Ascending aorta (tissue), 2 donors: ENCODE measurements at regions not wholly inside any gene's neighbourhood (a gene's known extent, or its start where the extent isn't known, plus 50 kb on each side); places are given as distances from the start of the nearest gene placed in this dataset.

Source experiments
- DNase-seq, 2 donors: peaks; one replicate each; pipeline ENCODE4 v3.0.0-alpha.2; 2019; ENCODE audit warnings: low spot score in 2 of 2
- H3K27ac ChIP-seq, 2 donors: fragments of 200-600 bp; sonication (generic); one replicate each; pipeline ENCODE4 v1.5.1; 2016 to 2017; ENCODE audit warnings: mild to moderate bottlenecking in 1 of 2
- H3K27me3 ChIP-seq: fragments of 200-600 bp; sonication (generic); one replicate; pipeline ENCODE4 v1.5.1; 2017
- H3K36me3 ChIP-seq, 2 donors: fragments of 200-600 bp; sonication (generic); one replicate each; pipeline ENCODE4 v1.5.1; 2016
- H3K4me1 ChIP-seq, 2 donors: fragments of 200-600 bp; sonication (generic); one replicate each; pipeline ENCODE4 v1.5.1; 2016 to 2017; ENCODE audit warnings: mild to moderate bottlenecking in 1 of 2
- H3K4me3 ChIP-seq, 2 donors: fragments of 200-600 bp; sonication (generic); one replicate each; pipeline ENCODE4 v1.5.1; 2016 to 2017; ENCODE audit warnings: mild to moderate bottlenecking in 1 of 2
- H3K9me3 ChIP-seq, 2 donors: fragments of 200-600 bp; sonication (generic); one replicate each; pipeline ENCODE4 v1.5.1; 2016
- CTCF ChIP-seq, 3 experiments: fragments of 200-600 bp in 2 of 3; fragments of 450-650 bp in 1 of 3; sonication (generic) in 2 of 3; IDR thresholded peaks; one replicate each; pipeline ENCODE4 v1.5.1; 2016 to 2019; ENCODE audit warnings: antibody characterized with exemption in 3 of 3, mild to moderate bottlenecking in 1 of 3, moderate library complexity in 1 of 3
- intact Hi-C: fragments of 100-400 bp; cut with DNase I; formaldehyde crosslinking; loops from one replicate; pipeline ENCODE4 v1.15.1; 2023

DNA sequence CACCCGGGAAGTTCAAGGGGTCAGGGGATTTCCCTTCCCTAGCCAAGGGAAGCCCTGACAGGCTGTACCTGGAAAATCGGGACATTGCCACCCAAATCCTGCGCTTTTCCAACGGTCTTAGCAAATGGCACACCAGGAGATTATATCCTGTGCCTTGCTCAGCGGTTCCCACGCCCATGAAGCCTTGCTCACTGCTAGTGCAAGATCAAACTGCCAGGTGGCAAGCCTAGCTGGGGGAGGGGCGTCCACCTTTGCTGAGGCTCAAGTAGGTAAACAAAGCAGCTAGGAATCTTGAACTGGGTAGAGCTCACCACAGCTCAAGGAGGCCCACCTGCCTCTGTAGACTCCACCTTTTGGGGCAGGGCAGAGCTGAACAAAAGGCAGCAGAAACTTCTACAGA is 1794.5 kb downstream of the PCDH9 start:
- no peaks in the 10 kb centered on the region for H3K36me3 ChIP-seq
- DNase-seq: no peak
- H3K9me3 ChIP-seq: no peaks in the 10 kb centered on the region
- H3K4me3 ChIP-seq: no peak overlapping the region
- intact Hi-C loops: no loop called here
- no peaks in the 10 kb centered on the region for H3K27me3 ChIP-seq
- H3K4me1 ChIP-seq: no peaks in the 10 kb centered on the region
- no peak for TF ChIP-seq CTCF (IDR thresholded peaks at IDR 0.05)
- H3K27ac ChIP-seq: no peak overlapping the region

GRCh38 chr13:65417953-65418352 is 1812.2 kb downstream of the PCDH9 start:
- no peak for DNase-seq
- TF ChIP-seq CTCF (IDR thresholded peaks at IDR 0.05): no peak
- no peaks in the 10 kb centered on the region for H3K9me3 ChIP-seq
- H3K27ac ChIP-seq: no peak overlapping the region
- H3K4me3 ChIP-seq: no peak overlapping the region
- H3K36me3 ChIP-seq: no peaks in the 10 kb centered on the region
- no peaks in the 10 kb centered on the region for H3K27me3 ChIP-seq
- no peaks in the 10 kb centered on the region for H3K4me1 ChIP-seq
- intact Hi-C loops: no loop called here

GRCh38 chr13:65416784-65417183 is 1813.4 kb downstream of the PCDH9 start:
- H3K4me3 ChIP-seq: no peak overlapping the region
- H3K36me3 ChIP-seq: no peaks in the 10 kb centered on the region
- H3K27ac ChIP-seq: no peak overlapping the region
- TF ChIP-seq CTCF (IDR thresholded peaks at IDR 0.05): no peak
- H3K27me3 ChIP-seq: no peaks in the 10 kb centered on the region
- DNase-seq: no peak
- no peaks in the 10 kb centered on the region for H3K4me1 ChIP-seq
- H3K9me3 ChIP-seq: no peaks in the 10 kb centered on the region
- intact Hi-C loops: no loop called here

DNA sequence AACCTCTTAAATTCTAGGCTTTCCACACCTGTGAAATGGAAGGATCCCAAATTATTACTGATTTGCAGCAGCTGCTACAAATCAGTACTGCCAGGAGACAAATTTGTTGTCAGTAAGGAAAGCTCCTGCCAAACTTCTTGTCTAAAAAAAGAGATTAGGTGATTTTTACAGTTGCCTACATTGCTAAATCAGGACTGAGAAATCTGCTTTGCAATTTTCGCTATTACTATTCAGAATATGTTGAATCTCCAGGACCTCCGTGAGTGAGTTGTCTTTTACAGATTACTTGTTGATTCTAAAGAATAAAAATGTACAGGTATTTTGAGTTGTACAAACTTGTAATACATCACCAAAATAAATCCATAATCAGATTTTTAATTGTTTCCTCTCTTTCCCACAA is 1815.9 kb downstream of the PCDH9 start:
- no peak for DNase-seq
- H3K27ac ChIP-seq: no peak overlapping the region
- no peaks in the 10 kb centered on the region for H3K4me1 ChIP-seq
- H3K27me3 ChIP-seq: no peaks in the 10 kb centered on the region
- H3K36me3 ChIP-seq: no peaks in the 10 kb centered on the region
- H3K4me3 ChIP-seq: no peak overlapping the region
- H3K9me3 ChIP-seq: no peaks in the 10 kb centered on the region
- TF ChIP-seq CTCF (IDR thresholded peaks at IDR 0.05): no peak
- intact Hi-C loops: no loop called here

- TF ChIP-seq CTCF (IDR thresholded peaks at IDR 0.05): no peak
- no peaks in the 10 kb centered on the region for H3K9me3 ChIP-seq
- no peaks in the 10 kb centered on the region for H3K27me3 ChIP-seq
- H3K27ac ChIP-seq: no peak overlapping the region
- no peaks in the 10 kb centered on the region for H3K36me3 ChIP-seq
- DNase-seq: no peak
- no peaks in the 10 kb centered on the region for H3K4me1 ChIP-seq
- no peak overlapping the region for H3K4me3 ChIP-seq
- intact Hi-C loops: no loop called here
These were observed 1818.6 kb downstream of the PCDH9 start for GRCh38 chr13:65411521-65411920.

GRCh38 chr13:65410791-65411190 is 1819.3 kb downstream of the PCDH9 start:
- Histone ChIP-seq H3K9me3 (no peaks in the 10 kb centered on the region), H3K36me3 (no peaks in the 10 kb centered on the region), H3K4me3 (no peak overlapping the region), H3K27me3 (no peaks in the 10 kb centered on the region), H3K4me1 (no peaks in the 10 kb centered on the region), H3K27ac (no peak overlapping the region)
- TF ChIP-seq CTCF (IDR thresholded peaks at IDR 0.05): no peak
- intact Hi-C loops: no loop called here
- DNase-seq: no peak
